GM23338 (cell line): ENCODE measurements at regions not wholly inside any gene's neighbourhood (a gene's known extent, or its start where the extent isn't known, plus 50 kb on each side); places are given as distances from the start of the nearest gene placed in this dataset.

Source experiments
- CREB1 ChIP-seq: fragments of 250-450 bp; sonication (Bioruptor Pico); IDR thresholded peaks from 2 replicates; pipeline ENCODE4 v1.5.0; 2020; ENCODE audit warnings: low read depth, mild to moderate bottlenecking, moderate library complexity
- ETS1 ChIP-seq: IDR thresholded peaks from 2 replicates; pipeline ENCODE4 v1.6.1; 2016; ENCODE audit warnings: antibody characterized with exemption
- EZH2 ChIP-seq: fragments of 200-600 bp; sonication (generic); IDR thresholded peaks from one replicate; pipeline ENCODE4 v1.8.0; 2017; ENCODE audit warnings: antibody characterized with exemption, mild to moderate bottlenecking, low read depth; ENCODE audit not compliant: unreplicated experiment
- EZH2phosphoT487 ChIP-seq: fragments of 200-600 bp; sonication (generic); IDR thresholded peaks from one replicate; pipeline ENCODE4 v1.8.1; 2018; ENCODE audit warnings: antibody characterized with exemption; ENCODE audit not compliant: unreplicated experiment
- JUNB ChIP-seq: IDR thresholded peaks from one replicate; pipeline ENCODE4 v1.6.1; 2016; ENCODE audit warnings: antibody characterized with exemption; ENCODE audit not compliant: unreplicated experiment
- NANOG ChIP-seq: IDR thresholded peaks from 2 replicates; pipeline ENCODE4 v1.6.1; 2016; ENCODE audit warnings: antibody characterized with exemption, borderline replicate concordance
- POLR2AphosphoS5 ChIP-seq: IDR thresholded peaks from 2 replicates; pipeline ENCODE4 v1.6.1; 2016; ENCODE audit warnings: antibody characterized with exemption, low read depth
- ZNF114 ChIP-seq: fragments of 250-450 bp; sonication (Bioruptor Pico); IDR thresholded peaks from 2 replicates; pipeline ENCODE4 v1.5.0; 2020; ENCODE audit warnings: mild to moderate bottlenecking, moderate library complexity
- TF ChIP-seq, protein P1 (sequence below): IDR thresholded peaks from one replicate; pipeline ENCODE4 v1.6.1; 2018; ENCODE audit warnings: antibody characterized with exemption; ENCODE audit not compliant: unreplicated experiment
- TF ChIP-seq, protein P2 (sequence below), 2 experiments: fragments of 200-600 bp in 1 of 2; sonication (generic) in 1 of 2; conservative IDR thresholded peaks; 2 replicates each; pipeline versions ENCODE4 v1.5.1 to v1.6.1; 2016 to 2017; ENCODE audit warnings: antibody characterized with exemption in 2 of 2, low read depth in 2 of 2, mild to moderate bottlenecking in 2 of 2, moderate library complexity in 1 of 2

DNA sequence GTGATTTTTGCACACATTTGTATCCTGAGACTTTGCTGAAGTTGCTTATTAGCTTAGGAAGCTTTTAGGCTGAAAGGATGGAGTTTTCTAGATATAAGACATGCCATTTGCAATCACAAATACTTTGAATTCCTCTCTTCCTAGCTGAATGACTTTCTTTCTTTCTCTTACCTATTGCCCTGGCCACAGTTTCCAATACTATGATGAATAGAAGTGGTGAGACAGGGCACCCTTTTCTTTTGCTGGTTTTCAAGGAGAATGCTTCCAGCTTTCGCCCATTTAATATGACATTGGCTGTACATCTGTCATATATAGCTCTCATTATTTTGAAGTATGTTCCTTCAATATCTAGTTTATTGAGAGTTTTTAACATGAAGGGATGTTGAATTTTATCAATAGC lies 409.6 kb upstream of the EPHA7 start:
- no peak for TF ChIP-seq EZH2phosphoT487
- TF ChIP-seq, protein P1, sequence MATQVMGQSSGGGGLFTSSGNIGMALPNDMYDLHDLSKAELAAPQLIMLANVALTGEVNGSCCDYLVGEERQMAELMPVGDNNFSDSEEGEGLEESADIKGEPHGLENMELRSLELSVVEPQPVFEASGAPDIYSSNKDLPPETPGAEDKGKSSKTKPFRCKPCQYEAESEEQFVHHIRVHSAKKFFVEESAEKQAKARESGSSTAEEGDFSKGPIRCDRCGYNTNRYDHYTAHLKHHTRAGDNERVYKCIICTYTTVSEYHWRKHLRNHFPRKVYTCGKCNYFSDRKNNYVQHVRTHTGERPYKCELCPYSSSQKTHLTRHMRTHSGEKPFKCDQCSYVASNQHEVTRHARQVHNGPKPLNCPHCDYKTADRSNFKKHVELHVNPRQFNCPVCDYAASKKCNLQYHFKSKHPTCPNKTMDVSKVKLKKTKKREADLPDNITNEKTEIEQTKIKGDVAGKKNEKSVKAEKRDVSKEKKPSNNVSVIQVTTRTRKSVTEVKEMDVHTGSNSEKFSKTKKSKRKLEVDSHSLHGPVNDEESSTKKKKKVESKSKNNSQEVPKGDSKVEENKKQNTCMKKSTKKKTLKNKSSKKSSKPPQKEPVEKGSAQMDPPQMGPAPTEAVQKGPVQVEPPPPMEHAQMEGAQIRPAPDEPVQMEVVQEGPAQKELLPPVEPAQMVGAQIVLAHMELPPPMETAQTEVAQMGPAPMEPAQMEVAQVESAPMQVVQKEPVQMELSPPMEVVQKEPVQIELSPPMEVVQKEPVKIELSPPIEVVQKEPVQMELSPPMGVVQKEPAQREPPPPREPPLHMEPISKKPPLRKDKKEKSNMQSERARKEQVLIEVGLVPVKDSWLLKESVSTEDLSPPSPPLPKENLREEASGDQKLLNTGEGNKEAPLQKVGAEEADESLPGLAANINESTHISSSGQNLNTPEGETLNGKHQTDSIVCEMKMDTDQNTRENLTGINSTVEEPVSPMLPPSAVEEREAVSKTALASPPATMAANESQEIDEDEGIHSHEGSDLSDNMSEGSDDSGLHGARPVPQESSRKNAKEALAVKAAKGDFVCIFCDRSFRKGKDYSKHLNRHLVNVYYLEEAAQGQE = no peak
- TF ChIP-seq, protein P2, sequence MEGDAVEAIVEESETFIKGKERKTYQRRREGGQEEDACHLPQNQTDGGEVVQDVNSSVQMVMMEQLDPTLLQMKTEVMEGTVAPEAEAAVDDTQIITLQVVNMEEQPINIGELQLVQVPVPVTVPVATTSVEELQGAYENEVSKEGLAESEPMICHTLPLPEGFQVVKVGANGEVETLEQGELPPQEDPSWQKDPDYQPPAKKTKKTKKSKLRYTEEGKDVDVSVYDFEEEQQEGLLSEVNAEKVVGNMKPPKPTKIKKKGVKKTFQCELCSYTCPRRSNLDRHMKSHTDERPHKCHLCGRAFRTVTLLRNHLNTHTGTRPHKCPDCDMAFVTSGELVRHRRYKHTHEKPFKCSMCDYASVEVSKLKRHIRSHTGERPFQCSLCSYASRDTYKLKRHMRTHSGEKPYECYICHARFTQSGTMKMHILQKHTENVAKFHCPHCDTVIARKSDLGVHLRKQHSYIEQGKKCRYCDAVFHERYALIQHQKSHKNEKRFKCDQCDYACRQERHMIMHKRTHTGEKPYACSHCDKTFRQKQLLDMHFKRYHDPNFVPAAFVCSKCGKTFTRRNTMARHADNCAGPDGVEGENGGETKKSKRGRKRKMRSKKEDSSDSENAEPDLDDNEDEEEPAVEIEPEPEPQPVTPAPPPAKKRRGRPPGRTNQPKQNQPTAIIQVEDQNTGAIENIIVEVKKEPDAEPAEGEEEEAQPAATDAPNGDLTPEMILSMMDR (conservative IDR thresholded peaks at IDR 0.05; ENCODE audit: low read depth in 2 of 2) = no peak
- TF ChIP-seq EZH2 = no peak
- TF ChIP-seq POLR2AphosphoS5 = no peak; the same call in none of the 2 replicates
- TF ChIP-seq ETS1 = no peak
- no peak; the same call in 1 of the 2 replicates for TF ChIP-seq NANOG
- TF ChIP-seq CREB1 (CRISPR knock-in tag) = no peak
- no peak for TF ChIP-seq JUNB
- TF ChIP-seq ZNF114 (CRISPR knock-in tag) = no peak
